ENCODE measurements at regions not wholly inside any gene's neighbourhood (a gene's known extent, or its start where the extent isn't known, plus 50 kb on each side); places are given as distances from the start of the nearest gene placed in this dataset.

DNA sequence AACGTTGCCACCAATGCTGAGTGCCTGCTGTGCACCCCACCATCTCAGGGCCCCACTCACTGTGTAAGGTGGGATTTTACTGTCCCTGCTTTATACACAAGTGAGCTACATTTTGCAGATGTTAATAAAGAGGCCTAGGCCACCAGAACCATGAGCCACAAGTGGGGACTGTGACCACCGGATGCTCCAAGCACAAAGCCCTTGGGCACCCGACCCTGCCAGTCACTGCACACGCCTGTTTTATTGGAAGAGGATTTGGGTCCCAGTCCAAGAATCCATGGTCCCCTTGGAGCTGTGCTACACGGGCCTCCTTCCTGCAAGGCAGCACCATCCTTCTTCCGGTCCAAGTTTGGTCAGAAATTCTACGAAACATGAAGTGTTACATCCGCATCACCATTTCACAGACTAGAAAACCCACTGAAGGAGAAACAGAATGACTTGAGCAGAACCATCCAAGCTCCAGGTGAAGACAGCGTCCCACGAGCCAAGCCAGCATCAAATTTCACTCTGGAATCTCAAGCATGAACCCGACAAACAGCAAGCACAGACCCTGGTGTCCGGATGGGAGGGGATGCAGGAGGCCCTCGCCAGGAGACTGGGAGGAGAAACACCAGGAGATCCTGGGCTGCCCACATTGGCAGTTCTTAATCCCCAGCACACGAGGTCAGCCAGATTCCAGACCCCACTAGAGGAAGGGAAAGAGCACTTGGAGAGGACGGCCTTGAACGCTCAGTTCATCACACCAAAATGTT is 226.9 kb downstream of the DLL1 start:
- H3K4me3 ChIP-seq (ENCODE audit: control insufficient read depth, low read depth, low read length), result no peak overlapping the region
- DNase-seq (ENCODE audit: low read depth), result no peak
- TF ChIP-seq, protein P1, sequence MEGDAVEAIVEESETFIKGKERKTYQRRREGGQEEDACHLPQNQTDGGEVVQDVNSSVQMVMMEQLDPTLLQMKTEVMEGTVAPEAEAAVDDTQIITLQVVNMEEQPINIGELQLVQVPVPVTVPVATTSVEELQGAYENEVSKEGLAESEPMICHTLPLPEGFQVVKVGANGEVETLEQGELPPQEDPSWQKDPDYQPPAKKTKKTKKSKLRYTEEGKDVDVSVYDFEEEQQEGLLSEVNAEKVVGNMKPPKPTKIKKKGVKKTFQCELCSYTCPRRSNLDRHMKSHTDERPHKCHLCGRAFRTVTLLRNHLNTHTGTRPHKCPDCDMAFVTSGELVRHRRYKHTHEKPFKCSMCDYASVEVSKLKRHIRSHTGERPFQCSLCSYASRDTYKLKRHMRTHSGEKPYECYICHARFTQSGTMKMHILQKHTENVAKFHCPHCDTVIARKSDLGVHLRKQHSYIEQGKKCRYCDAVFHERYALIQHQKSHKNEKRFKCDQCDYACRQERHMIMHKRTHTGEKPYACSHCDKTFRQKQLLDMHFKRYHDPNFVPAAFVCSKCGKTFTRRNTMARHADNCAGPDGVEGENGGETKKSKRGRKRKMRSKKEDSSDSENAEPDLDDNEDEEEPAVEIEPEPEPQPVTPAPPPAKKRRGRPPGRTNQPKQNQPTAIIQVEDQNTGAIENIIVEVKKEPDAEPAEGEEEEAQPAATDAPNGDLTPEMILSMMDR (IDR thresholded peaks at IDR 0.05; ENCODE audit: control insufficient read depth, insufficient read depth, low read depth, low read length, missing control alignments), result no peak

DNA sequence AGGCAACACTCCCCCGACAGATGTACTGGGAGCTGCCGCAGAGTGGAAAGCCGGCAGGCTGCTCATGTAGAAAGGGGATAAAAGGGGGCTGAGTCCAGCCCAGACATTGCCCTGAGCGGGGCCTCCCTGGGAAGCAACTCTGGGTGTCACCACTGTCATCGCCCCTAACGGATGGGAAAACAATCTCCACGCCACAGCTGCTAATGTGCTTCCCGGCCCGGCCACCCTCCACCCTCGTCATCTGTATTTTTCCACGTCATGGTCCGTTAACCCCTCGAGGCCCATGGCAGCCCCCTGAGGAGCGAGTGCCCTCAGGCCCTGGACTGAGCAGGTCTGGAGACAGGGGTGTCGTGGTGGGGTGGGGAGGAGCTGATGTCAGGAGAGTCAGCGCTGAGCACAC is 227.4 kb downstream of the DLL1 start:
- TF ChIP-seq, protein P1 (IDR thresholded peaks at IDR 0.05; ENCODE audit: control insufficient read depth, insufficient read depth, low read depth, low read length, missing control alignments), result no peak
- no peak for DNase-seq (ENCODE audit: low read depth)
- no peak overlapping the region for H3K4me3 ChIP-seq (ENCODE audit: control insufficient read depth, low read depth, low read length)

DNA sequence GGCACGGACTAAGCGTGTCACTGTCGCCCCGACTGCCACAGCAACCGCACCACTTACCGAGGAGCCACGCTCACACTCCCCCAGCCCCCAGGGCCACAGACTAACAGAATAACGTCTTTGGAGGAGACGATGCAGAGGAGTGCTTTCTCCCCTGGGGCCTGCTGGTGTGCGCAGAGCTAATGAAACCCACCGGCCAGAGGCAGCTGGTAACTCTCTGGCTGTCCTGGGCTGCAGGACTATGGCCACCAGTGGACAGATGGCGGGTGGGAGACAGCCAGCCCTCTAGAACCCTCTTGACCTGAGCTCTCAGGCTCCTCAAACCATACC is 228.0 kb downstream of the DLL1 start:
- H3K4me3 ChIP-seq (ENCODE audit: control insufficient read depth, low read depth, low read length), result no peak overlapping the region
- DNase-seq (ENCODE audit: low read depth), result no peak
- TF ChIP-seq, protein P1 (IDR thresholded peaks at IDR 0.05; ENCODE audit: control insufficient read depth, insufficient read depth, low read depth, low read length, missing control alignments), result no peak

DNA sequence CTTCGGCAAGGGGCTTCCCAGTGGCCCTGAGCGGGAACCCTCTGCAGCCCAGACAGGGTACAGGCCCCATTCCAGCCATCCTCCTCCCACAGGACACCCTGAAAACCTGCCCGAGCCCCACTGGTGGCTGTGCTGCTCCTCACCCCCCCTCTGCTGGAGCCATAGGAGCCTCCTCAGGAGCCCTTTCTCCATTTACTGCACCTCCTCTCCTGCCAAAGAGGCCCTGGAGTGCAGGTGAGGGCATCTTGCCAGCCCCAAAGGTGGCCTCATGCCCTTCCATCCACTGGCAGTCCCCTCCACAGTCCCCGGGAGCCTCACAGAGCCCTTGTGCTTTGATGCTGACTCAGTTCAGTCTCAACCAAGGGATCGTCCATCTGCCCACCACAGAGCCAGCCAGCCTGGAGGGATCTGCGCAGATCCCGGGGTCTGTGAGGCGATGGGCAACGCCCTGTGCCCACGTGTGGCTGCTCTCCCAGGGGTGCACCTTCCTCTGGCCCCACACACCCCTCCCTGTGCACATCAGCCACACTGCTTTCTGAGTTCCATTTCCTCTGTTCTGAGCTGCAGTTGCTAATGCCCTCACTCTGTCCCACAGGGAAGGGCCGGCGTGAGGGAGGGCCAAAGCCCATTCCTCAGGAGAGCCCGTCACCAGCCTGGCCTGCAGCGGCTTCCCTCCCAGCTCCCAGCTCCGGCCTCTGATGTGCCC is 228.5 kb downstream of the DLL1 start:
- no peak overlapping the region for H3K4me3 ChIP-seq (ENCODE audit: control insufficient read depth, low read depth, low read length)
- DNase-seq (ENCODE audit: low read depth), result no peak
- TF ChIP-seq, protein P1 (IDR thresholded peaks at IDR 0.05; ENCODE audit: control insufficient read depth, insufficient read depth, low read depth, low read length, missing control alignments), result no peak

DNA sequence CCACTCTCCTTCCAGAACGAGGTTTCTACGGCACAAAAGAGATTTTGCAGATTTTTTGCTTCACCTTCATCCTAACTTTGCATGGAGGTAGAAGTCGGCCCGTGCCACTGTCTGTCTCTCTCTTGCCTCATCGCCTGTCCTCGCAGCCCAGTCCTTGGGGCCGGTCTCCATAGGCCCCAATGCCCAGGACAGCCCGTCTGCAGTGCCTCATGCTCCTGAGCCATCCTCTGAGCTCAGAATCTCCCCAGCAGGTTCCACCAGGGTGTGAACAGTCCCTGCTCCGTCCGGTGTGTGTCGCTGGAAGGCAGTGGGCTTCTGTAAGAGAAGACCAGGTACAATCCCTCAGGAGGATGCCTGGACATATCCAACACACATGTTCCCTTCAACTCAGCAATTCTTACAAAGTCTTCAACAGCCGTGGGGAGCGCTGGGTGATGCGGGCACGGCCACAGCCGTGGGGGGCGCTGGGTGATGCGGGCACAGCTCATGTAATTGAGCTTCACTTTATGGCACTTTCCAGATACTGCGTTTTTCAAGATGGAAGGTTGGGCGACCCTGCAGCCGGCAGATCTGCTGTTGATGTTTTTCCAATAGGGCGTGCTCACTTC is 231.9 kb downstream of the DLL1 start:
- DNase-seq (ENCODE audit: low read depth), result no peak
- TF ChIP-seq, protein P1 (IDR thresholded peaks at IDR 0.05; ENCODE audit: control insufficient read depth, insufficient read depth, low read depth, low read length, missing control alignments), result no peak
- H3K4me3 ChIP-seq (ENCODE audit: control insufficient read depth, low read depth, low read length), result no peak overlapping the region

DNA sequence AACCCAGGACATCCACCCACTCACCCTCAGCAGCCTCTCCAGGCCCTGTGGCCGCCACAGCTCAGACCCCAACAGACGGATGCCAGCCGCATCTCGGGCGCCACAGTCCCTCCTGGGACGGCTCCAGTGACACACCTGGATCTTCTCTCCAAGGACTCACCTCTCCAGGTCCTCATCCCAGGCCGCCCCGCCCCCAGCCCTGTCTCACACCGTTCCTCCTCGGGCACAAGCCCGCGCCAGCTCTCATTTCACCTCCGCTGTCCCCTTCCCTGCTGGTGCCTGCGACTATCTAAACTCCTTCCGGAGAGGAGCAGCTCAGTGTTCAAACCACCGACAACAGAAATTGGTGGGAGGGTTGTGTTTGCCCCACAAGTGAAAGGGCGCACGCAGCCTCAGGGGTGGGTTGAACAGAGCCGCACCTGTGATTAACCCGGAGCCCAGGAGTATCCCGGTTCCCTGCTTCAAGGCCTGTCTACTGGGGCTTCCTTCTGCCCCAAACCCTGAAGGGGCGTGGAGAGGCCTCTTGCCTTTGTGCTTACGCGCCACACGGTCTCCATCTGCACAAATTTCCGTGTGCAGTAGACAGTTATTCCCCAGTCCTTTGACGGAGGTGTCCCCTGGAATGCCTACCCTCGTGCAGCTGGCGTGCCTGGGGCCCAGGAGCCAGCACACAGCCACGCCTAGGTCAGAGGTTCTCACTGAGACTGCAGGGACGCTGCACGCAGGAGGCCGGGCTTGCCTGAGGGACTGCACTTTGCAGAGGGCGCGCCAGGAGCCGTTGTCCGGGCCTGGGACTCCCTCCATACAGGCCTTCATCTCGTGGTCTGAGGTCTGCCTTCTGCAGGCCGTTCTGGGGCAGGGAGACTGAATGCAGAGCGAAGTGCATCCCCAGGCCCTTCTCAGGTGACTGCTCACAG is 232.7 kb downstream of the DLL1 start:
- TF ChIP-seq, protein P1 (IDR thresholded peaks at IDR 0.05; ENCODE audit: control insufficient read depth, insufficient read depth, low read depth, low read length, missing control alignments), result no peak
- no peak overlapping the region for H3K4me3 ChIP-seq (ENCODE audit: control insufficient read depth, low read depth, low read length)
- DNase-seq (ENCODE audit: low read depth), result no peak
